ENCODE measurements at regions not wholly inside any gene's neighbourhood (a gene's known extent, or its start where the extent isn't known, plus 50 kb on each side); places are given as distances from the start of the nearest gene placed in this dataset.

GRCh38 chr4:31125061-31125460 lies 404.9 kb downstream of the PCDH7 start:
- DNase-seq = no peak

- DNase-seq = no peak
These were observed 405.3 kb downstream of the PCDH7 start for GRCh38 chr4:31125496-31125895.

DNA sequence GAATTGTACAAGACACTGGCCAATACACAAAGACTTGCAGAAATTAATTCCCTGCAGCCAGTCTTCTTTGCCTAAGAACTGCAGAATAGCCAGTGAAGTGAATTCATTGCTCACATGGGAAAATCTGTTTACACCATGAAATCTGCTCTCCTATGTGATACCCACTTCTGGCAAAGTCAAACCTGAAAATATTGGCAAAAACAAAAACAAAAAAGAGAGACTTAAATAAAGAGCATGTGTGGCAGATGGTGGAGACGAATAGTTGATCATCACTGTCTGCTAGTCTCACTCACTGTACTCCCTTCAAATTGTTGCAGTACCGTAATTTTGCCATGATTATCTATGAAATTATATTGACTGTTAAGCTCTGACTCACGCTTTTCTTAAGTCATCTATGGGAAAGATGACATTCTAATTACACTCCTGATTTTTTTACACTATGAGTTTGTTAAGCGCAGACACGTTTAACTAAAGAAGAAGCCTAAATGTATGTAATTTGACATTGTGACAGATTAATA lies 406.8 kb downstream of the PCDH7 start:
- DNase-seq = no peak

GRCh38 chr4:31130930-31131329 lies 410.8 kb downstream of the PCDH7 start:
- DNase-seq = no peak

DNA sequence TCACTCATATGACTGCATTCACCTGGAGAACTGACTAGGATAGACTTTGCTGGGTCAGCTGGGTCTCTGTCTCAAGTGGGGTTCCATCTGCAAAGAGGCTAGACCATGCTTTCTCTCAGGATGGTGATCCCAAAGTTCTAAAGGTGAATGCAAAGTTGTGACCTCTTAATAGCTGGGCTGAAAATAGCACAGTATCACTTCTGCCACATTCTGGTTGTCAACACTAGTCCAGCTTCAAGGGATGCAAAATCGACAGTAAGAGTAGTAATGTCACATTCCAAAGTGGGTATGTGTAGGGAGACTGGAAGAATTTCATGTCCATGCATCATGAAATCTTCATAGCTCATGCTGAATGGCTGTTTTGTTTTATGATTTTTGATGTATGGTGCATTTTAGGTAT lies 414.6 kb downstream of the PCDH7 start:
- no peak for DNase-seq

DNA sequence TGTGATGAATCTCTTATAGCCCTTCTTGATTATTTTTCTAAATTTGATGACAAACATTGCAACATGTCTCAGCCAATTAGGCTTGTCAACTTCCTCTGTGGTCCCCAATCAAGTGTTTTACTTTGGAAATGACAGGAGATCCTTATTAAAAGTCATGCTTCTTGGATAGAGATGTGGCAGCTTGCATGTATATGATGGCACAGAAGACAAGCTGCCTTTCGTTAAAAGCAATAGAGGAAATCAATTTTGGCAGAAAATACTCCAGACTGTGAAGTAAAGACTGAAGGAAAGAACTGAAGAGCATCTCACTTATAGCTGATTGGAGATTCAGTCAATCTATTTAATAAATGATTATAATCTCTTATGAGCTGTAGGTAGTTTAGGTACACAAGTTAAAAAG lies 419.6 kb downstream of the PCDH7 start:
- no peak for DNase-seq

GRCh38 chr4:31141095-31141831 lies 421.1 kb downstream of the PCDH7 start:
- DNase-seq = no peak

DNA sequence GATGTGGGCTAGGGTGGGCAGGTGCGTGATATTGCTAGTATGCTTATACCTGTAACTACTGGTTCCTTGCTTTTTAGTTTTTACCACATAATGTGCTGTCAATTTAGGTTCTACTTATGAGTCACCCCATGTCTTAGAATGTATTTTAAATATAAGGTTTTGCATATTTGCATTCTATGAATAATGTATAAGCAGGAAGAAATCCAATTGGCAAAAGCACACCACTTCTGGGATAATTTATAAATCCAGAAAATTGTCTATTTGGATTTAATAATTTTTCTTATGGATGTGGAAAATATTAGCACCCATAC lies 421.6 kb downstream of the PCDH7 start:
- DNase-seq = no peak

DNA sequence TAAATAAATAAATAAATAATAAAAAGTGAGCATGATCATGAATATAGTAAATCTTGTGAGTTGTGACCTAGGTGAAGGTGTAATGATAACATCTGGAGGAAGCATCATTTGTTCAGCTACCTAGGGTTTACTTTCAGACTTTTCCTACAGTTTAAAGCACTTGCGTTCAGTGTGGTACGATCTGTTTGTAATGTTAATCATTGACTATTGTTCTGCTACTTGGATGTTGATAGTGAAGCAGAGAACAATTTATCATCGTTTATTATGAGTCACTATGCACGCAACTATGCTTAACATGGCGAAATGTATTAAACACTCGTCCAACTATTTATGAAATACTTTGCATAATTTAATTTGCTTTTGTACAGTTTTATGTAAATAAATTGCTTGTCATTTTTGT lies 426.2 kb downstream of the PCDH7 start:
- DNase-seq = no peak

DNA sequence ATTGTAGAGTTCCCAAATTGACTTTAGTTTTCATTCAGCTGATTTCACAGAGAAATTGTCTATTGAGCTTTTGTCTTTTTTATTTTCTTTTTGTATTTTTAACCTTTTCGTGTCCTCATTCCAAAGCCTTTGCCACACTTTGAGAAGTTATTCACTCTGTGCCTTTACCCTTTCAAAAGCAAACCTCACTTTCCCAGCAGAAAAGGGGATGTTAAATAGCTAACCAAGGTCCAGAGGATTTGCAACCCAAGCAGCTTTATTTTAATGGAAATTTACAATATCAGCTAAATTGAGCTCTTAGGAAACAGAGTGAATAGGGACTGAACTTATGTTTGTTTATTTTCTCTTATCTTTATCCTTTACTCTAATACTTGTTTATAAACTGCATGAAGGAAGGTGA lies 428.8 kb downstream of the PCDH7 start:
- DNase-seq = no peak

GRCh38 chr4:31156221-31156620 lies 436.1 kb downstream of the PCDH7 start:
- DNase-seq = no peak

GRCh38 chr4:31160146-31160545 lies 440.0 kb downstream of the PCDH7 start:
- DNase-seq = no peak

DNA sequence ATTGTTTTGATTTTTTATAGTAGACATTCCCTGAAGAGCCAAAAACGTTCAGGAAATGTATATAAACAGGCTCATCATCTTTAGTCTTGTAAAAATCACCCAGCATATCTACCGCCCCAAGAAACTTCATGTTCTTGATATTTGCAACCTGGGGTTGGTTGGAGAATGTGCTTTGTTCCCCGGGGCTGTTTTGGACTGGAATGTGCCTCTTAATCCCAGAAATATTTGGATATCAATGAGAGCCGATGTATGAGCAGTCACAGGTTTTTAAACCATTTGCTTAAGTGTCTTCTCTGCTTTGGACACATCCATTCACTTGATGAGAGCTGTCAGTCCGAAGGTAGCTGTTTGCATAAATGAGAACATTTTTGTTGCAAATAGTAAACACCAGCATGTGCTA lies 449.7 kb downstream of the PCDH7 start:
- DNase-seq = no peak

GRCh38 chr4:31171362-31171761 lies 451.2 kb downstream of the PCDH7 start:
- DNase-seq = no peak

DNA sequence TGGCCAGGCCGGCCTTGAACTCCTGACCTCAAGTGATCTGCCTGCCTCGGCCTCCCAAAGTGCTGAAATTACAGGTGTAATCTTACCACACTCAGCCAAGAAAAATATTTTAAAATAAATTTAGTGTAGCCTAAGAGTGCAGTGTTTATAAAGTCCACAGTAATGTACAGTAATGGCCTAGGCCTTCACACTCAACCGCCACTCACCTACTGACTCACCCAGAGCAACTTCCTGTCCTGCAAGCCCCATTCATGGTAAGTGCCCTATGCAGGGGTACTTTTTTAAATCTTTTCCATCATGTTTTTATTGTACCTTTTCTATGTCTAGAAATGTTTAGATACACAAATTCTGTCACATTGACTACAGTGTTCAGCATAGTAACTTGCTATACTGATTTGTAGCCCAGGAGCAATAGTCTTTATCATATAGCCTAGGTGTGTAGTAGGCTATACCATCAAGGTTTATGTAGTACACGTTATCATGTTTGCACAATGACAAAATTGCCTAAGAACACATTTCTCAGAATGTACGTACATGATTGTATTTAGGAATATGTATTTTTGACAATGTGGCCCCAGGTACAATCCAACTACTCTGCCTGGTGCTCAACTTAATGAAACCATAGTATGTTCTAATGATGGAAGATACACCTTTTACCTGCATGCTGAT lies 455.2 kb downstream of the PCDH7 start:
- DNase-seq = no peak

DNA sequence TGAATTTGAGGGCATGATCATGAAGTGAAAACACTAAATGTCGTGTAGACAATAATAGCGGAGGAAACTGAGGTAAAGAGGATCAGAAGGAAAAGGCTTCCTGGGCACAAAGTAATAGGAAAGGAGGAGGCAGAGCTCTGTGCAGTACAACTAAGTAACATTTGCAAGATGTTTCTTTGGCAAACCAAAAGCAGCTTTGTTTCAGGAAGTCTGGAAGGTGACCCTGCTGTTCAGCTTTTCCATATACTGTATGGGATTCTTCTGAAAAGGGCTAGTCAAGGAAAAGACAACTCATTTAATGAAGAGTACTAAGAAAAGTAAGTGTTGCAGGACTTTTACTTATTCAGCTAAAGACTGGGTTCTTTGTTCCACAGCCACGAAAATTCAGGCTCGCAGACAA lies 463.1 kb downstream of the PCDH7 start:
- DNase-seq = no peak

- no peak for DNase-seq
These were observed 464.9 kb downstream of the PCDH7 start for GRCh38 chr4:31185014-31185585.

DNA sequence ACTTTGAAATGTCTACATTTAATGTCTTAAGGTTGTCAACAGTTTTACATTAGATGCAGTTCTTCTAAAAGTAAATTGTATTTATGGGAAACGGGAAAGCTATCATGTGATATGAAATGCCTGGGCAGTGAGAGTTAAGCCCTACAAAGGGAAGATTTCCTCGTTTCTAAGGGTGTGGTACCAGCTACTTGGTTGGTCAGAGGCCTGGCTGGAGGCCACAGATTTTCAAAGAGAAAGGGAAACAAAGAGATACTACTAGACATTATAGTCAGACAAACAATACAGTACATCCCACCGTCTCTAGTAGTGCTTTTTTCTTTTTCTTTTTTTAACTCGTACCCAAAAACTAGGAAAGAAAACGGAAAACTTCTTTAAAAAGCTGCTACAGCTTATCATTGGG lies 467.8 kb downstream of the PCDH7 start:
- DNase-seq = no peak

- no peak for DNase-seq
These were observed 469.8 kb downstream of the PCDH7 start for GRCh38 chr4:31189938-31190337.

DNA sequence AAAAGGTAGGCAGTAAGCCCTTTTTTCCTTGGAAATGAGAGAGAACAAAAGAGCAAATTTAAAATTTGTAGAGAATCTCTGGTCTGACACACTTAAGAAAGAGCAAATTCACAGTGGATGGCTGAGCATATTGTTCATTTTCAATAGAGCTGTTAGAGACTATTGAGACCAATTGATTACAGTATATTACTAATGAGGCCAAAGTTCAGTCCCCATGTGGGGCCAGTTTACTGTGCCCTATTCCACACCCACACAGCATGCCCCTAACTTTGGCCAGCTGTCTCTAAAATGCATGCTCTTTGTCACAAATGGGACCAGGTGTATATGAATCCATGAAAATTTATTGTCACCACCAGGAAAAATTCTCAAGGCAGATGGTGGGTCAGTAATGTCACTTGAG lies 470.5 kb downstream of the PCDH7 start:
- DNase-seq = no peak

GRCh38 chr4:31192341-31192740 lies 472.2 kb downstream of the PCDH7 start:
- no peak for DNase-seq

GRCh38 chr4:31193521-31193920 lies 473.4 kb downstream of the PCDH7 start:
- DNase-seq = no peak

DNA sequence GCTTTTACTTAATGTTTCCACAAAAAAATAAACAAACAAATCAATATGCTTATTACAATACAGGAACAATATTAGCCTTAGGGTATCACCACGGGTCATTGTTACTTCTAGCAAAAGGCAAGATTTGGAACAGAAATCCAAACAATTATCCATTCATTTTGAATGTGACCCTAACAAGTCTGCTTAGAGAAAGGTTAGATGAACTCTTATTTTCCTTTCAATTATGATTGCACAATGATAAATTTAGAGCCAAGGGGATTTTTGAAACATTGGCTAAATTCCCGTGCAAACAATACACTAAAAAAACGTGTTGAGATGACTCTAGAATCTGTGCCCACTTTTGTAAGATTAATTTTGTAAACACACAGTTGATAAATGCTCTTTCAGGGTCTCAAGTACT lies 474.7 kb downstream of the PCDH7 start:
- no peak for DNase-seq

DNA sequence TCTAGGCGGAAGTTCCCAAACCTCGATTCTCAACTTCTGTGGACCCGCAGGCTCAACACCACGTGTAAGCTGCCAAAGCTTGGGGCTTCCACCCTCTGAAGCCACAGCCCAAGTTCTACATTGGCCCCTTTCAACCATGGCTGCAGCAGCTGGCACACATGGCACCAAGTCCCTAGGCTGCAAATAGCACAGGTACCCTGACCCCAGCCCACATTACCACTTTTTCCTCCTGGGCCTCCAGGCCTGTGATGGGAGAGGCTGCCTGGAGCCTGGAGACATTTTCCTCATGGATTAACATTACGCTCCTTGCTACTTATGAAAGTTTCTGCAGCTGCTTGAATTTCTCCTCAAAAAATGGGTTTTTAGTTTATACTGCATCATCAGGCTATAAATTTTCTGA lies 479.5 kb downstream of the PCDH7 start:
- DNase-seq = no peak
